ENCODE measurements at regions not wholly inside any gene's neighbourhood (a gene's known extent, or its start where the extent isn't known, plus 50 kb on each side); places are given as distances from the start of the nearest gene placed in this dataset.

- Histone ChIP-seq H3K27ac (replicated peaks) (no peak overlapping the region), H3K4me3 (replicated peaks; ENCODE audit: insufficient read depth, low read length) (no peak overlapping the region), H3K27me3 (ENCODE audit: insufficient read depth, poor library complexity, severe bottlenecking) (no peaks in the 10 kb centered on the region)
- TF ChIP-seq REST (IDR thresholded peaks at IDR 0.05; ENCODE audit: insufficient replicate concordance, low read depth) (no peak), GABPA (IDR thresholded peaks at IDR 0.05; ENCODE audit: low read depth) (no peak), SPI1 (IDR thresholded peaks at IDR 0.05; ENCODE audit: borderline replicate concordance, low read depth) (no peak), POLR2AphosphoS5 (IDR thresholded peaks at IDR 0.05; ENCODE audit: low read depth) (no peak), CTCF (IDR thresholded peaks at IDR 0.05; ENCODE audit: insufficient read depth, low read length) (no peak)
- no peak for DNase-seq (ENCODE audit: low read depth in 1 of 2, low spot score in 1 of 2)
Measured at GRCh38 chr1:105865546-105865945, 1190.9 kb upstream of the PRMT6 start.

- no peak for DNase-seq (ENCODE audit: low read depth in 1 of 2, low spot score in 1 of 2)
- H3K27me3 ChIP-seq (ENCODE audit: insufficient read depth, poor library complexity, severe bottlenecking): no peaks in the 10 kb centered on the region
- H3K4me3 ChIP-seq (replicated peaks; ENCODE audit: insufficient read depth, low read length): no peak overlapping the region
- H3K27ac ChIP-seq (replicated peaks): no peak overlapping the region
- TF ChIP-seq CTCF (IDR thresholded peaks at IDR 0.05; ENCODE audit: insufficient read depth, low read length) (no peak), SPI1 (IDR thresholded peaks at IDR 0.05; ENCODE audit: borderline replicate concordance, low read depth) (no peak), GABPA (IDR thresholded peaks at IDR 0.05; ENCODE audit: low read depth) (no peak), REST (IDR thresholded peaks at IDR 0.05; ENCODE audit: insufficient replicate concordance, low read depth) (no peak), POLR2AphosphoS5 (IDR thresholded peaks at IDR 0.05; ENCODE audit: low read depth) (no peak)
Measured at GRCh38 chr1:105872817-105873216, 1183.7 kb upstream of the PRMT6 start.

GRCh38 chr1:105874621-105875020, 1181.9 kb upstream of the PRMT6 start:
- TF ChIP-seq REST (IDR thresholded peaks at IDR 0.05; ENCODE audit: insufficient replicate concordance, low read depth) (no peak), GABPA (IDR thresholded peaks at IDR 0.05; ENCODE audit: low read depth) (no peak), CTCF (IDR thresholded peaks at IDR 0.05; ENCODE audit: insufficient read depth, low read length) (no peak), POLR2AphosphoS5 (IDR thresholded peaks at IDR 0.05; ENCODE audit: low read depth) (no peak), SPI1 (IDR thresholded peaks at IDR 0.05; ENCODE audit: borderline replicate concordance, low read depth) (no peak)
- DNase-seq (ENCODE audit: low read depth in 1 of 2, low spot score in 1 of 2): no peak
- no peak overlapping the region for H3K4me3 ChIP-seq (replicated peaks; ENCODE audit: insufficient read depth, low read length)
- H3K27me3 ChIP-seq (ENCODE audit: insufficient read depth, poor library complexity, severe bottlenecking): no peaks in the 10 kb centered on the region
- no peak overlapping the region for H3K27ac ChIP-seq (replicated peaks)
